Activated CD8-positive, alpha-beta T cell treated with anti-CD3 and anti-CD28 coated beads for 36 hours (primary cell): ENCODE measurements at regions not wholly inside any gene's neighbourhood (a gene's known extent, or its start where the extent isn't known, plus 50 kb on each side); places are given as distances from the start of the nearest gene placed in this dataset.

Experiments
- ATAC-seq: fragments of 200-7000 bp; cut with Tn5 transposase; one replicate; pipeline ENCODE4 v1.10.0; 2021; ENCODE audit warnings: mild to moderate bottlenecking, moderate library complexity
- CTCF ChIA-PET: fragments of 350-600 bp; sonication (Branson Sonifier 250); formaldehyde crosslinking; loops from one replicate; lab custom pipeline; 2021; ENCODE audit warnings: antibody characterized with exemption; lab: Charles Lee
- POLR2A ChIA-PET: fragments of 350-600 bp; sonication (Branson Sonifier 250); formaldehyde crosslinking; loops from one replicate; lab custom pipeline; 2021; ENCODE audit warnings: antibody characterized with exemption; lab: Charles Lee
- DNase-seq: peaks from one replicate; pipeline ENCODE4 v3.0.0-alpha.2; 2020
- H3K27ac Mint-ChIP-seq: one replicate; pipeline ENCODE4 v1.8.0; 2021; ENCODE audit warnings: mild to moderate bottlenecking, mixed read lengths
- H3K27me3 Mint-ChIP-seq: one replicate; pipeline ENCODE4 v1.8.0; 2021; ENCODE audit warnings: mixed read lengths
- H3K36me3 Mint-ChIP-seq: one replicate; pipeline ENCODE4 v1.8.0; 2021; ENCODE audit warnings: low read depth, mixed read lengths
- H3K4me1 Mint-ChIP-seq: one replicate; pipeline ENCODE4 v1.8.0; 2021; ENCODE audit warnings: low read depth, mixed read lengths
- H3K4me3 Mint-ChIP-seq: one replicate; pipeline ENCODE4 v1.8.0; 2021; ENCODE audit warnings: mild to moderate bottlenecking, moderate library complexity, mixed read lengths
- H3K9me3 Mint-ChIP-seq: one replicate; pipeline ENCODE4 v1.8.0; 2021; ENCODE audit warnings: mixed read lengths
- CTCF ChIP-seq: fragments of 200-600 bp; IDR thresholded peaks from one replicate; pipeline ENCODE4 v1.8.0; 2022; ENCODE audit warnings: antibody characterized with exemption, mild to moderate bottlenecking
- intact Hi-C: fragments of 100-400 bp; cut with micrococcal nuclease; formaldehyde crosslinking; loops from one replicate; pipeline ENCODE4 v1.10.0; 2022

- no peak for TF ChIP-seq CTCF
- CTCF ChIA-PET = no interaction called here
- Mint-ChIP-seq H3K36me3 (no peaks in the 10 kb centered on the region), H3K9me3 (no peaks in the 10 kb centered on the region), H3K27ac (no peak overlapping the region), H3K27me3 (peaks cover 3% of the 10 kb centered on the region), H3K4me3 (no peak overlapping the region), H3K4me1 (no peaks in the 10 kb centered on the region)
- POLR2A ChIA-PET = no interaction called here
- ATAC-seq (no peak), DNase-seq (no peak)
- intact Hi-C loops = no loop called here
These were observed 157.6 kb upstream of the TMTC2 start for GRCh38 chr12:82529101-82529500.

GRCh38 chr12:82529954-82530353, 156.8 kb upstream of the TMTC2 start:
- no peaks in the 10 kb centered on the region for H3K36me3 Mint-ChIP-seq
- ATAC-seq = no peak
- TF ChIP-seq CTCF = no peak
- ChIA-PET POLR2A (no interaction called here), CTCF (no interaction called here)
- H3K4me1 Mint-ChIP-seq = no peaks in the 10 kb centered on the region
- intact Hi-C loops = no loop called here
- no peak for DNase-seq
- no peak overlapping the region for H3K27ac Mint-ChIP-seq
- no peak overlapping the region for H3K4me3 Mint-ChIP-seq
- peaks cover 2% of the 10 kb centered on the region for H3K27me3 Mint-ChIP-seq
- H3K9me3 Mint-ChIP-seq = no peaks in the 10 kb centered on the region

GRCh38 chr12:82530394-82530793, 156.3 kb upstream of the TMTC2 start:
- H3K27me3 Mint-ChIP-seq = peaks cover 2% of the 10 kb centered on the region
- H3K36me3 Mint-ChIP-seq = no peaks in the 10 kb centered on the region
- H3K4me3 Mint-ChIP-seq = no peak overlapping the region
- no peak for TF ChIP-seq CTCF
- ATAC-seq (no peak), DNase-seq (no peak)
- POLR2A ChIA-PET = no interaction called here
- intact Hi-C loops = no loop called here
- no peaks in the 10 kb centered on the region for H3K4me1 Mint-ChIP-seq
- H3K27ac Mint-ChIP-seq = no peak overlapping the region
- no peaks in the 10 kb centered on the region for H3K9me3 Mint-ChIP-seq
- CTCF ChIA-PET = no interaction called here

- intact Hi-C loops = no loop called here
- Mint-ChIP-seq H3K4me1 (no peaks in the 10 kb centered on the region), H3K4me3 (no peak overlapping the region), H3K36me3 (no peaks in the 10 kb centered on the region), H3K27me3 (no peaks in the 10 kb centered on the region), H3K27ac (no peak overlapping the region), H3K9me3 (no peaks in the 10 kb centered on the region)
- no peak for ATAC-seq
- DNase-seq = no peak
- CTCF ChIA-PET = interaction anchor here (0.6 kb wide), 1 partner anchor 250 kb away, joined by 3 read pairs; no protein-coding TSS in a partner anchor
- TF ChIP-seq CTCF = no peak
- POLR2A ChIA-PET = no interaction called here
These were observed 153.4 kb upstream of the TMTC2 start for GRCh38 chr12:82533341-82533740.

GRCh38 chr12:82537436-82537835, 149.3 kb upstream of the TMTC2 start:
- Mint-ChIP-seq H3K36me3 (no peaks in the 10 kb centered on the region), H3K27ac (no peak overlapping the region), H3K4me3 (no peak overlapping the region), H3K4me1 (no peaks in the 10 kb centered on the region), H3K27me3 (no peaks in the 10 kb centered on the region), H3K9me3 (peaks cover 5% of the 10 kb centered on the region)
- intact Hi-C loops = loop anchor here (1.0 kb wide), 1 partner anchor 20 kb away; no protein-coding TSS in a partner anchor
- POLR2A ChIA-PET = no interaction called here
- no peak for ATAC-seq
- CTCF ChIA-PET = interaction anchor here (1.1 kb wide), 1 partner anchor 10 kb away, joined by 3 read pairs; no protein-coding TSS in a partner anchor
- DNase-seq = no peak
- no peak for TF ChIP-seq CTCF
